NCI-H526 treated with DMSO at 0.1 percent for 48 hours (cell line): ENCODE measurements at regions not wholly inside any gene's neighbourhood (a gene's known extent, or its start where the extent isn't known, plus 50 kb on each side); places are given as distances from the start of the nearest gene placed in this dataset.
"Not testable (repeated sequence)": the region's sequence is repeated elsewhere in the genome, so short reads cannot be mapped to it uniquely, and the experiment has no call there.

Source experiments
- DNase-seq: peaks from one replicate; lab custom pipeline; 2025; lab: John Stamatoyannopoulos, UW

- DNase-seq, result no peak
These were observed 328.2 kb downstream of the FOXO1 start for GRCh38 chr13:40338217-40338616.

DNA sequence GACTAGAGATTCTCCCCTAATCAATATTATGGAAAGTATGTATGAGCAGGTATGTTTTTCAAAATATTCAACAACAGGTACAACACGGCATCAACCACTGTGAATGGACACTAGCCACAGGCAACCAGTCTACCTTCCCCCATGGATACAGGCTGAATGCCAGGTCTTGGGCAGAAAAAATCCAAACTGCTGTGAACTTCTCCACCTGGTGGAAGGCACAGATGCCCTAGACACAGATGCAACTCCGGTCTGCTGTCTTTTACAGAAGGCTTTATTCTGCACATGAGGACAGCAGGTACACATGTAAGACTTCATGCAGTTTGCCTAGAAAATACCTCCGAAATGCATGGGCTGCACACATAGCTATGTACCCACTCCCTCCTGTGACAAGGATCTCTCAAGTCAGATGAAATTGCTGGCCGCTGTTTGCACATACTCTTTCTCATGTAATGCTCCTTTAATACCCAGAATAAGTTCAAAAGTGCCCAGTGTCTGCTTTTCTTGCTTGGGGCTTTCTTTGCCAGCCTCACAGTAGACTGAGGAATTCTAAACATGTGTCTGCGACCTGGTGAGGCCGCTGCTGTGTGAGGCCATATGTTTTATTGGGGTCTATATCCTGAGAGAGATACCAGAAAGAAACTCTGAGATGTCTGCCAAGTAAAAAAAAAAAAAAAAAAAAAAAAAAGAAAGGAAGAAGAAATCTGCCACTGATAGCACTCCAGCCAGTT is 325.9 kb downstream of the FOXO1 start:
- no peak for DNase-seq

DNA sequence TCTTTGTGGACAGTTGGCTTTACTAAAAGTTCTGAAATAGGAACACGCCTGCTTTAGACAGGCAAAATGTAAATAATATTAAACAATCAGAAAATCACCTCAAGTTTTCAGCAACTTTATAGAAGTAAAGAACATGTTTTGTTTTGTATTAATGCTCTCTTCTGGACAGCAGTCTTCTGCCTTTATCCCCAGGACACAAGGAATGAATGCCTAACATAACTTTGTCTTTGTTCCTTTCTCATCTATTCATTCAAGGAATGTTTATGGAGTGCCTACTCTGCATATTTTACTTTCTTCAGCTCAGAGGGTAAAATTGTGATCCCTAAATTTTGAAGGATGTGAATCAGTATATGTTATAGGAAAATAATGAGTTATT is 325.4 kb downstream of the FOXO1 start:
- no peak for DNase-seq

- no peak for DNase-seq
These were observed 324.9 kb downstream of the FOXO1 start for GRCh38 chr13:40341501-40341900.

GRCh38 chr13:40342461-40342860 is 324.0 kb downstream of the FOXO1 start:
- no peak for DNase-seq

- no peak for DNase-seq
These were observed 323.5 kb downstream of the FOXO1 start for GRCh38 chr13:40342901-40343300.

GRCh38 chr13:40343550-40344269 is 322.7 kb downstream of the FOXO1 start:
- no peak for DNase-seq

DNA sequence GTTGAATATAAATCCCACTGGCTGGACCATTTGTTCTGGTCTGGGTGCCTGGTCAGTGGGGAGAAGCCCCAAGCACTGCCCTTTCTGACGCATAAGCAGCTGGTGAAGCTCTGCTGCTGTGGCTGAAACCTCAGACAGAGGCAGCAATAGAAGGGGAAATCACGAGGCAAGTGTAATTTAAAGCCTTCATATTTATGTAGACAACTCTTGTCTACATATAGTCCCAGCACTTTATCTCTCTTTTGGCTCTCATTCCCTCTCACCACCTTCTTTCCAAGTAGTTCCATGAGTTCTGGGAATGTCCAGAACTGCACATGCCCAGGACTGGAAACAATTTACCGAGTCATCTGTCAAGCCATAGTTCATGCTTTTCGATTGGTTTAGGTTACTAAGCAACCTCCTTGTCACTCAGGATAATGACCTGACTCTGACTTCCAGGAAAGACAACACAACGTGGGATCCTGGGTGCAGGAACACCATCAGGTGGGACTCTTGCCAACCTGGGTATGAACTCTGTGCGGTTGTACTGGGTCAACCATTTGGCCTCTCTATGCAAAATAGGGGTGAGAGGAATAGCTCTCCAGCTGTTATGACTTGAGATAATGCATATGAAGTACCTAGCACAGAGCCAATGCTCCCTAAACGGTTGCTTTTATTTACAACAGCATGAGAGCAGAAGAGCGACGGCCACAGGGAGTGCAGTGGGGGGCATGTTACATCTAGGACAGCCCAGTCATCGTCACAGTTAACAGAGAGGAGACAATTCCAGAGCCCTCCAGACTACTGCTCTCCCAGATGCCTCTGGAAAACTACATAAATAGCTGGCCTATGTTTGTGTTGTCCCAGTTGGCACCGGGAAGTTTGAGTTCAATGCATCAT is 321.9 kb downstream of the FOXO1 start:
- DNase-seq, result no peak

- no peak for DNase-seq
These were observed 321.3 kb downstream of the FOXO1 start for GRCh38 chr13:40345149-40345514.

DNA sequence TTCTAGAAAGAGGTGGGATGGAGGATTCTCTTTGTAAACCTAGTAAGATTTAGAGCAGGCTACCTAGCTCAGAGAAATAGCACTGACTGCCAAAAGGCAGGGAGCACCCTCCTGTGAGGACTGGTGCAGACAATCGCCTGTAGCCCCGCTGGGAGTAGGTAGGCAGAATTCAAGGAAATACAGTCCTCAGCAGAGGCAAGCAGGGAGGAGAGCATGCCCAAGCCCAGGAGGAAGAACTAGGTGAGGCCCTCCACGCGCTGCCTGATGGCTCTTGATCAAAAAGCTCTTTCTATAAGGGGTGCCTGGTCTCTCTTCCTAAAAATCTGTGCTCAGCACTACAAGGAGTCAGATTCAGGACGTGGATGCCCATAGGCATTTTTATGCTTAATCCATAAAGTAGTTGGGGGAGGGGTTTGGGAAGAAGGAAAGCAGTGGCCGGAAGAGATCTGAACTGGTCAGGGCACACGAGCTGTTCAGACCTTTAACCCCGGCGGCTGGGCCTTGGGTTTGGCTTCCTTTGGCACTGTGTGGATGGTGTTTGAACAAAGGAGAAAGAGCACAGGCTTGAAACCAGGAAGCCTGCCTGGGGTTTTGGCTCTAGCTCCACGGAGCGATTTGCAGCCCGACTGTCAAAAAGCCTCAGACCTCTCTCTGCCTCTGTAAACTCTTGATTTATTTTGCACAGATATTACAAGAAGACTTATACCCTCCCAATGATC is 320.6 kb downstream of the FOXO1 start:
- no peak for DNase-seq

DNA sequence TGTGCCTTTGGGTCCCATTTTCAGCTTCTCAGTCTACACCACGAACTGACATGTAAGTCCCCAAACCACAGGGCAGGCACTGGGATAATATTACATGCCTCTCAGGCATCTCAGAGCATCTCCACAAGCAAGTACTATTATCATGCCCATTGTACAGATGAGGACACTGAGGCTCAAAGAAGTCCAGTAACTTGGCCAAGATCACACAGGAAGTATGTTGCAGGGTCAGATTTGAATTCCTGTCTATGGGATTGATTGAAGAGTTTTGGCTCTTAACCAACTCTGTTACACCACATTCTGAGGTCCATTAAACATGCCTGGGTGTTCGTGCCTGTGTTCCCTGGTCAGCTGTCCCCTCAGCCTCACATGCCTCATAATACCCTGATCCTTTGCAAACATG is 319.8 kb downstream of the FOXO1 start:
- no peak for DNase-seq

DNA sequence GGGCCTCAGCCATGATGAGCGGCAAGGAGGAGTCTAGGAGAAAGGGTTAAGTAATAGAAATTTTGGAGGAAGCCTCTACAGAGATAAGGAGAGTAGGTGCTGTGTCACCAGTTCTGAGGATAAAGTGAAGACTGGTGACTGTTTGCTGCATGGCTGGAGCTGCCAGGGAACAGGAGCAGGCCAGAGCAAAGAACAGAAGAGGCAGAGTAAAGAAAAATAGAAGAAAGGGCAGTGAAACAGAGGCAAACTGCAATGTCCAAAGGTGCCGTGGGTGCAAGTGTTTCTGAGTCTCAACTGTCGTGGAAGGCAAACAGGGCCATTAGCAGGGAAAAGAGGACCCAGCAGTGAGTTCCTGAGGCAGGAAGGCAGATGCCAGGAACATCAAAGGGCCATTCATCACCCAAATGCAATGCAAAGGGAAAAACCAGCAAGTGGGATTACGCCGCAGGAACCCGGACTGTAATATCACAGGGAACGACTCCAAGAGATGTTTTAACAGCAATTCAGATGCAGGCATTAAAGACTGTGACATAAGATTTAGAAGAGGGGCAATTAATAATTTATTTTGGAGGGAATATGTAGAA is 318.3 kb downstream of the FOXO1 start:
- no peak for DNase-seq

GRCh38 chr13:40350283-40350992 is 316.0 kb downstream of the FOXO1 start:
- no peak for DNase-seq

DNA sequence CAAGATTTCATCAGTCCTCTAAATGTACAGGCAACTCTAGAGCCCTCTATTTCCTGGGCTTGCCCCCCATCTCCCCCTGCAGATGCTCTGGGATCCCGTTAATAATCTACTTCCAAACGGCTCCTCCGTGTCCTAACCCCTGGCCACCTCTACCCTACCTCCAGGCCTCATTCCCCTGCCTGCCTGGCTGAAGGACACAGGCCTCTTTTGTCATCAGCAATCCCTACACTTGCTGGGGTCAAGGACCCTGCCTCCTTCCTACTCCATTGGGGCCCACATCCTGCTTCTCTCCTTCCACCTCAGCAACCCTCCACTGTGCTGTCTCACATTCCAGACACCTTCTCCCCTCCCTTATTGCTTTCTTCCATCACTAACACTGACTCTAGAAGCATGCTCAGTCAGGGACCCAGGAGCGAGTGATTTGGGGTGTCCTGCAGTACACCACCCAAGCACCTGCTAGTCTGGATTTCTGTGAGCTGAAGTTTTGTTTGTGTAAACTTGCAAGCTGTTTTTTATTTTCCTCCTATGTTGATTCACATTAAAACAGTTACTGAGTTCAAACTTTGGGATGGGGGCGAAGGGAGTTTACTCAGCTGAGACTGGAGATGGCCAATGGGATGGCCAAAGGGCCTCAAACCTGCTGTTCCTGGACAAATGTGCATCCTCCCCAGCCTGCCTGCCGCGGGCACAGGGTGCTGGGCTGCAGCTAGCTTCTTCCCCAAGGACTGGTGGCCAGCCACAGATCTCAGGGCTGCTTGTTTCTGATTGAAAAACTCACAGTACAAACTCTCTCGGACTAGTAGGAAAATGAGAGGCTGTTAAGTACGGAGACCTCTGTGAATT is 314.7 kb downstream of the FOXO1 start:
- no peak for DNase-seq

DNA sequence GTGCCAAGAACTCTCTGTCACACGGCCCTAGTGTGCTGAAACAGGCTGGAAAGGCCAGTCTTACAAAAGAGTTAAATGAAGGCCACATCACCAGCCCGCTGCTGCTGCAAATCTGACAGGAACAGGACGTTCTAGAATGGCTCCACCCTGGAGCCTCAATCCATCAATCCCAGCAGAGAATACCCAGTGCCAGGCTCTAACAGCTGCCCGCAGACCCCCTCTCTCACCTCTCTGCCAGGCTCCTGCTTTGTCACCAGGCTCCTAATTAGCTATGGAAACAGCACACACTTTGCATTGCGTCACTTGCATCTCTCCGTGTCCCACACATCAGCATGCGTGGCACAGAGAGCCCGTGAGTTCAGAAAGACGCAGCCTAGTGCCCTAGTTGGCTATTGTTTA is 314.1 kb downstream of the FOXO1 start:
- no peak for DNase-seq

DNA sequence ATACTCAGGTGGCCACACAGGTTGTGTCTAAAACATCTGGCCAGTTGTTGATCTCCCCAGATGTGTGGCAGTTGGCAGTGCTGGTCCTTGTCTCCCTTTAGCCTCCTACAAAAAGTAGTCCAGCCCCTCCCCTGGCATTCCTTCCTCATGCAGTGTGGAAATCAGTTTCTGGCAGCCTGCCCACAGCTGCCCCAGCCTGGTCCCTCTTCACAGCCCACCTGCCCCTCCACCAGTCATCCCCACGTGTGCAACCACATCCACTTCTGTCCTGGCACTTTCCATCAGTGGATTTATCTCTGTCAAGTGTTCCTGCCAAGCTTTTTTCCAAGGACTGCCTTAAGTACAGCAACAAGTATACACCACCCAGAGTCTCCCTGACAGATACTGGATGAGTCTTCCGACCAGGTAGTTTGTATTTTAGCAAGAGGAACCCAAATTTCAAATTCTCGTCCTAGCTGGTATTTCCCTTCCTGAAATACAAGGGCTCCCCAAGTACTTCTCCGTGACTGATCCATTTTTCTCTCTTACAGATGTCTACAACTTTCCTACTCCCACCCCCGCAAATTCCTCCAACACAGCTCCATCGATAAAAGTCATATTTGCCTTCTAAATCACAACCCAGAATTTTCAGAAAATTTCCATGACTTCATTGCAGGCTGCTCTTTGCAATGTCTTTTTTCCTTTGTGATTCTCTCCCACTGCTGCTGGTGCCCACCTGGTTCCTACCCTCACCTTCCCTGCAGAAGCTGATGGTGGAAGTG is 313.5 kb downstream of the FOXO1 start:
- no peak for DNase-seq

DNA sequence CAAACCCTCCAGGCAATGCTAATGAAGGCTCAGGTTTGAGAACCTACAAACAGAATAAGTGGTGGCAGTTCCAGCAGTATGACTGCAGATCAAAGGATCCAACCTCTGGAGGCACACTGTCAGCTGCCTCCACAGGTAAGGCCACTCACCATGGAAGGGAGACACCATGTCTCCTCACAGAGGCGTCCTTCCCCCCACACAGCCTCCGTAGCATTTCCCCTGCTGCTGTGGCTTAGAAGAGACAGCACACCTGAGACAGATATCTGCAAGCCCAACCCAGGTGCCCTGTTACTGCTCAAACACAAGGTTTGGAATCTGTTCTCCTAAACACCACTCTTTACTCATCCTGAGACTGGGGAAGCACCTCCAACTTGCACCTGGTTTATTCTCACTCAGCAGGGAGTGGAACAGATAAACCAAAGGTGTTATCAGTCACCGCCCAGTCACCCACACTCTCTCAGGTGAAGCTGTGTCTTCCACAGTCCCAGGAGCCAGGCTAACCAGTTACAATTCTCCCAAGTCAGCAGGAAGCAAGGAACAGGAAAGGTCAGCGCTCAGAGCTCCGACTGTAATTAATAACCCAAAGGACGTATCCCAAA is 311.2 kb downstream of the FOXO1 start:
- no peak for DNase-seq

DNA sequence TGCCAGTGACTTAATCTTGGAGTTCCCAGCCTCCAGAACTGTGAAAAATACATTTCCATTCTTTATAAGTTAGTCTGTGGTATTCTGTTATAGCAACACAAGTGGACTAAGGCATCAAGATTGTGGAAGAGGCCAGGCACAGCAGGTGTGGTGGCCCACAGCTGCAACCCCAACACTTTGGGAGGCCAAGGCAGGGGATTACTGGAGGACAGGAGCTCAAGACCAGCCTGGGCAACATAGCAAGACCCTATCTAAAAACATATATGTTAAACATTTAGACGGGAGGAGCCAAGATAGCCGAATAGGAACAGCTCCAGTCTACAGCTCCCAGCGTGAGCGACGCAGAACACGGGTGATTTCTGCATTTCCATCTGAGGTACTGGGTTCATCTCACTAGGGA is 310.4 kb downstream of the FOXO1 start:
- no peak for DNase-seq

- DNase-seq, result not testable (repeated sequence)
These were observed 310.0 kb downstream of the FOXO1 start for GRCh38 chr13:40356458-40356857.
